ENCODE measurements at regions not wholly inside any gene's neighbourhood (a gene's known extent, or its start where the extent isn't known, plus 50 kb on each side); places are given as distances from the start of the nearest gene placed in this dataset.
"Not testable (repeated sequence)": the region's sequence is repeated elsewhere in the genome, so short reads cannot be mapped to it uniquely, and the experiment has no call there.

GRCh38 chrX:77119706-77120105 is 327.5 kb upstream of the FGF16 start:
- TF ChIP-seq CTCF (IDR thresholded peaks at IDR 0.05; ENCODE audit: low read depth, low read length) = no peak
- no peak overlapping the region for H3K4me3 ChIP-seq (ENCODE audit: low read depth, low read length)
- in situ Hi-C loops (cut with HindIII; ENCODE audit: low sequenced_read_pairs) = no loop called here
- no peak for DNase-seq (ENCODE audit: low read depth, low spot score)

GRCh38 chrX:77123917-77124316 is 323.3 kb upstream of the FGF16 start:
- H3K4me3 ChIP-seq (ENCODE audit: low read depth, low read length); in situ Hi-C loops (cut with HindIII; ENCODE audit: low sequenced_read_pairs); DNase-seq (ENCODE audit: low read depth, low spot score): not testable (repeated sequence)

- in situ Hi-C loops (cut with HindIII; ENCODE audit: low sequenced_read_pairs); H3K4me3 ChIP-seq (ENCODE audit: low read depth, low read length); DNase-seq (ENCODE audit: low read depth, low spot score): not testable (repeated sequence)
These were observed 319.6 kb upstream of the FGF16 start for GRCh38 chrX:77127571-77127970.

GRCh38 chrX:77143907-77144306 is 303.3 kb upstream of the FGF16 start:
- H3K4me3 ChIP-seq (ENCODE audit: low read depth, low read length) = no peak overlapping the region
- in situ Hi-C loops (cut with HindIII; ENCODE audit: low sequenced_read_pairs) = no loop called here
- no peak for TF ChIP-seq CTCF (IDR thresholded peaks at IDR 0.05; ENCODE audit: low read depth, low read length)
- no peak for DNase-seq (ENCODE audit: low read depth, low spot score)

- peak; percentile 19 for TF ChIP-seq CTCF (IDR thresholded peaks at IDR 0.05; ENCODE audit: low read depth, low read length)
- in situ Hi-C loops (cut with HindIII; ENCODE audit: low sequenced_read_pairs) = no loop called here
- DNase-seq (ENCODE audit: low read depth, low spot score) = no peak
- no peak overlapping the region for H3K4me3 ChIP-seq (ENCODE audit: low read depth, low read length)
These were observed 286.9 kb upstream of the FGF16 start for GRCh38 chrX:77160301-77160700.

GRCh38 chrX:77162777-77163176 is 284.4 kb upstream of the FGF16 start:
- H3K4me3 ChIP-seq (ENCODE audit: low read depth, low read length) = no peak overlapping the region
- no peak for DNase-seq (ENCODE audit: low read depth, low spot score)
- in situ Hi-C loops (cut with HindIII; ENCODE audit: low sequenced_read_pairs) = no loop called here
- no peak for TF ChIP-seq CTCF (IDR thresholded peaks at IDR 0.05; ENCODE audit: low read depth, low read length)

GRCh38 chrX:77167993-77168392 is 279.2 kb upstream of the FGF16 start:
- no peak for TF ChIP-seq CTCF (IDR thresholded peaks at IDR 0.05; ENCODE audit: low read depth, low read length)
- no peak overlapping the region for H3K4me3 ChIP-seq (ENCODE audit: low read depth, low read length)
- no peak for DNase-seq (ENCODE audit: low read depth, low spot score)
- in situ Hi-C loops (cut with HindIII; ENCODE audit: low sequenced_read_pairs) = no loop called here

Data from astrocyte of the spinal cord (primary cell).